ENCODE measurements at regions not wholly inside any gene's neighbourhood (a gene's known extent, or its start where the extent isn't known, plus 50 kb on each side); places are given as distances from the start of the nearest gene placed in this dataset.

DNA sequence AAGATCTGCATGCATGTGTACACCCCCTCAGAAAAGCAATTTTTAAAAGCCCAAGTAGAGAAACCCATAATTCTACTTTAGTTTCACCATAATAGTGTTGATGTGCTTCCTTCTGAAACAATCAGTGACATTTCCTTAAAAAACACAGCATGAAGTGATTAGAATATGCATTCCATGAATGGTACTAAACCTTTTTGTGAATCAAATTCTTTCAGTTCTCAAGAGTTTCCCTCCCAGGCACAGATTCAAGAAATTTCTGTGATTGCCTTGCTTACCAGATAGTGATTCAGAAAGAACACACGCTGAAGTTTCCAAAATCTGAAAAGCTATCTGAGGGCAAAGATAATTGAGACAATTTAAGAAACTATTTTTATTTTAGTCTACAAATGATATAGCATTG lies 136.4 kb upstream of the ADGRL2 start:
- H3K27ac ChIP-seq (ENCODE audit: low read length), result no peak overlapping the region

GRCh38 chr1:81662913-81663526 lies 137.7 kb upstream of the ADGRL2 start:
- no peak for ATAC-seq
- Histone ChIP-seq H3K27ac (ENCODE audit: low read length) (no peak overlapping the region), H3K9me3 (ENCODE audit: control insufficient read depth, insufficient read depth, low read depth, low read length) (no peaks in the 10 kb centered on the region), H3K27me3 (ENCODE audit: control insufficient read depth, insufficient read depth, low read length) (no peaks in the 10 kb centered on the region), H3K36me3 (ENCODE audit: control insufficient read depth, insufficient read depth, low read length) (no peaks in the 10 kb centered on the region), H3K4me1 (ENCODE audit: control insufficient read depth, insufficient read depth, low read length) (no peaks in the 10 kb centered on the region), H3K4me3 (ENCODE audit: low read depth in 2 of 2, low read length in 2 of 2) (no peak overlapping the region)
- CTCF ChIA-PET, result interaction anchor here (0.6 kb wide), 1 partner anchor 250 kb away, joined by 3 read pairs; no protein-coding TSS in a partner anchor
- intact Hi-C loops (cut with micrococcal nuclease; ENCODE audit: unreplicated experiment), result no loop called here
- DNase-seq (ENCODE audit: low read depth, low spot score), result no peak
- POLR2A ChIA-PET, result no interaction called here
- in situ Hi-C loops (cut with HindIII; ENCODE audit: low pct_unique_long_range_greater_than_20kb, low sequenced_read_pairs), result no loop called here
- BruUV-seq (replicated peaks), result no TSS peak
- TF ChIP-seq TCF7L2 (IDR thresholded peaks at IDR 0.05; ENCODE audit: low read depth, low read length) (no peak), POLR2AphosphoS5 (IDR thresholded peaks at IDR 0.05; ENCODE audit: low read depth, low read length) (no peak), SIN3A (IDR thresholded peaks at IDR 0.05; ENCODE audit: borderline replicate concordance, insufficient read depth, low read depth, low read length) (no peak), REST (IDR thresholded peaks at IDR 0.05; ENCODE audit: insufficient read depth in 1 of 2, low read depth in 2 of 2, low read length in 1 of 2) (no peak)
- TF ChIP-seq, protein P1, sequence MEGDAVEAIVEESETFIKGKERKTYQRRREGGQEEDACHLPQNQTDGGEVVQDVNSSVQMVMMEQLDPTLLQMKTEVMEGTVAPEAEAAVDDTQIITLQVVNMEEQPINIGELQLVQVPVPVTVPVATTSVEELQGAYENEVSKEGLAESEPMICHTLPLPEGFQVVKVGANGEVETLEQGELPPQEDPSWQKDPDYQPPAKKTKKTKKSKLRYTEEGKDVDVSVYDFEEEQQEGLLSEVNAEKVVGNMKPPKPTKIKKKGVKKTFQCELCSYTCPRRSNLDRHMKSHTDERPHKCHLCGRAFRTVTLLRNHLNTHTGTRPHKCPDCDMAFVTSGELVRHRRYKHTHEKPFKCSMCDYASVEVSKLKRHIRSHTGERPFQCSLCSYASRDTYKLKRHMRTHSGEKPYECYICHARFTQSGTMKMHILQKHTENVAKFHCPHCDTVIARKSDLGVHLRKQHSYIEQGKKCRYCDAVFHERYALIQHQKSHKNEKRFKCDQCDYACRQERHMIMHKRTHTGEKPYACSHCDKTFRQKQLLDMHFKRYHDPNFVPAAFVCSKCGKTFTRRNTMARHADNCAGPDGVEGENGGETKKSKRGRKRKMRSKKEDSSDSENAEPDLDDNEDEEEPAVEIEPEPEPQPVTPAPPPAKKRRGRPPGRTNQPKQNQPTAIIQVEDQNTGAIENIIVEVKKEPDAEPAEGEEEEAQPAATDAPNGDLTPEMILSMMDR (IDR thresholded peaks at IDR 0.05), result no peak

More for the DNA sequence above, 136.4 kb upstream of the ADGRL2 start:
- BruUV-seq (replicated peaks), result no TSS peak
- ChIA-PET POLR2A (no interaction called here), CTCF (no interaction called here)
- no peaks in the 10 kb centered on the region for H3K27me3 ChIP-seq (ENCODE audit: control insufficient read depth, insufficient read depth, low read length)
- in situ Hi-C loops (cut with HindIII; ENCODE audit: low pct_unique_long_range_greater_than_20kb, low sequenced_read_pairs), result no loop called here
- TF ChIP-seq REST (IDR thresholded peaks at IDR 0.05; ENCODE audit: insufficient read depth in 1 of 2, low read depth in 2 of 2, low read length in 1 of 2) (no peak), POLR2AphosphoS5 (IDR thresholded peaks at IDR 0.05; ENCODE audit: low read depth, low read length) (no peak), TCF7L2 (IDR thresholded peaks at IDR 0.05; ENCODE audit: low read depth, low read length) (no peak)
- no peaks in the 10 kb centered on the region for H3K36me3 ChIP-seq (ENCODE audit: control insufficient read depth, insufficient read depth, low read length)
- H3K4me3 ChIP-seq (ENCODE audit: low read depth in 2 of 2, low read length in 2 of 2), result no peak overlapping the region
- no peaks in the 10 kb centered on the region for H3K4me1 ChIP-seq (ENCODE audit: control insufficient read depth, insufficient read depth, low read length)
- intact Hi-C loops (cut with micrococcal nuclease; ENCODE audit: unreplicated experiment), result no loop called here
- DNase-seq (ENCODE audit: low read depth, low spot score) (no peak), ATAC-seq (no peak)
- no peaks in the 10 kb centered on the region for H3K9me3 ChIP-seq (ENCODE audit: control insufficient read depth, insufficient read depth, low read depth, low read length)

Measured in Panc1 (cell line).